NT2/D1 (cell line): ENCODE measurements at regions not wholly inside any gene's neighbourhood (a gene's known extent, or its start where the extent isn't known, plus 50 kb on each side); places are given as distances from the start of the nearest gene placed in this dataset.

Source experiments
- SUZ12 ChIP-seq: IDR thresholded peaks from 2 replicates; pipeline ENCODE4 v1.6.1; 2011; ENCODE audit not compliant: insufficient read length, insufficient read depth; ENCODE audit errors: extremely low read depth
- YY1 ChIP-seq: IDR thresholded peaks from 2 replicates; pipeline ENCODE4 v1.6.1; 2011; ENCODE audit not compliant: insufficient read length, insufficient read depth

- TF ChIP-seq SUZ12 (no peak), YY1 (no peak)
Observed at GRCh38 chr9:19577411-19577810, 168.6 kb downstream of the ACER2 start.
